RWPE1 (cell line): ENCODE measurements at regions not wholly inside any gene's neighbourhood (a gene's known extent, or its start where the extent isn't known, plus 50 kb on each side); places are given as distances from the start of the nearest gene placed in this dataset.

Source experiments
- CTCF ChIA-PET: fragments of 350-600 bp; sonication (Branson Sonifier 250); formaldehyde crosslinking; extraction: SDS; loops from one replicate; lab custom pipeline; 2021; lab: Yijun Ruan, JAX
- POLR2A ChIA-PET: fragments of 400-600 bp; formaldehyde crosslinking; extraction: SDS; loops from one replicate; lab custom pipeline; 2020; ENCODE audit warnings: antibody characterized with exemption; ENCODE audit not compliant: low non-redundant PET; lab: Yijun Ruan, JAX
- DNase-seq: peaks from one replicate; pipeline ENCODE4 v3.0.0; 2012; ENCODE audit warnings: low spot score
- H3K27ac ChIP-seq: fragments of 450-650 bp; 2 replicates; pipeline ENCODE4 v1.5.1; 2017
- CTCF ChIP-seq: fragments of 450-650 bp; conservative IDR thresholded peaks from 2 replicates; pipeline ENCODE4 v1.5.1; 2017; ENCODE audit warnings: low read depth, mild to moderate bottlenecking

DNA sequence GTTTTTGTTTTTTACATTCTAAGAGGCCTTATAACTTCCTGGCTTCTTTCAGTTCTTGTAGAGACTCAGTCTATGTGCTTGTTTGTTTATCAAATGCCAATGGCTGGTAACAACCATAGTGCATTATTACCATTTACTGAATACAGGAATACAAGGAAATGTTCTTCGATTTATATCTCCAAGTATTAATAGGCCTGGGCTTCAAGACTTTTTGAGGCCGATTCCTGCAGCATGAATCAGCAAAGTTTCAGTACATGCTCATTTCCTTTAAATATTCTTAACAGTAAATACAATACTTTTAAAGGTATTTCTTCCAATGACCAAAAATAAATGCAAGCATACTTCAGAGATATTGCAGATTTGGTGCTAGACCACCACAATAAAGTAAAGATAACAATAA lies 535.3 kb downstream of the EFNA5 start:
- TF ChIP-seq CTCF = no peak
- ChIA-PET CTCF (no interaction called here), POLR2A (no interaction called here)
- no peak overlapping the region for H3K27ac ChIP-seq
- no peak for DNase-seq

GRCh38 chr5:107134931-107135330 lies 535.8 kb downstream of the EFNA5 start:
- ChIA-PET CTCF (interaction anchor here (0.6 kb wide), 1 partner anchor 32 kb away, joined by 4 read pairs; no protein-coding TSS in a partner anchor), POLR2A (no interaction called here)
- no peak for DNase-seq
- TF ChIP-seq CTCF = no peak
- H3K27ac ChIP-seq = no peak overlapping the region

GRCh38 chr5:107129051-107129450 lies 541.7 kb downstream of the EFNA5 start:
- H3K27ac ChIP-seq = no peak overlapping the region
- ChIA-PET POLR2A (no interaction called here), CTCF (no interaction called here)
- DNase-seq = no peak
- TF ChIP-seq CTCF = no peak

DNA sequence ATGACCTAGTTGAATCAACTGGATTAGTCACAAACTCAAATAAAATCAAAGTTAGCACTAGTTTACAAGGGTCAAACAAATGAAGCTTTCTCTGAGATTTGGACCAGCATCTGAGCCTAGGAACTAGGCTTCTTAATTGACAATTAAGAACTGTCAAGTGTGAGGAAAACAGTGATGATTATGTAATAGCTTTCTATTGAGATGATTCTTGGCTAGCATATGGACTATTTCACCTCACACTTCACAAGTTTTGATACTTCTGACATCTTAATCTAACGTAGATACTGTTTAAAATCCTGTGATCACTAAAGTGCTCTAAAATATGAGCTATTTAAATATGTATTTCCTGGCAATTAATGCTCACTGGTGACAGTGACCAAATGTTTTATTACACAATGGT lies 542.9 kb downstream of the EFNA5 start:
- no peak for TF ChIP-seq CTCF
- ChIA-PET POLR2A (no interaction called here), CTCF (interaction anchor here (0.6 kb wide), 2 partner anchors 22 to 1712 kb away, joined by 5 read pairs; no protein-coding TSS in a partner anchor)
- H3K27ac ChIP-seq = no peak overlapping the region
- DNase-seq = no peak

GRCh38 chr5:107126341-107126740 lies 544.4 kb downstream of the EFNA5 start:
- CTCF ChIA-PET = no interaction called here

DNA sequence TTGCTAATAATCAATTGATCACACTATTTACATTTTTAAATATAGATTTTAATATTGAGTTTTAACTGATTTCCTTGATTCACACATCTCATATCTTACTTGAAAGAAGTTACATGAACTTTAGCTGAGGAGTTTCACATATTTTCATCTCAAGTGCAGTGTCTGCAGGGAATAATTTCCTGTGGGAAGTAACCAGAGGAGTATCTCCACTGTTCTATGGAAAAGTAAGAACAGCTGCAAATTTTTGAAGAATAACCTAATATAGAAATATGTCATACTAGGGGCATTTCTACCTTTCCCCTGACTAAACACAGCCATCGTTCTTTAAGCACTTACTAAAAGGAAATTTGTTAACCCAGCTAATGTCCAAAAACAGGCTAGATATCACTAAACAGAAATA lies 546.4 kb downstream of the EFNA5 start:
- CTCF ChIA-PET = no interaction called here
- DNase-seq = no peak
- POLR2A ChIA-PET = no interaction called here
- no peak for TF ChIP-seq CTCF
- H3K27ac ChIP-seq = no peak overlapping the region

More at GRCh38 chr5:107126341-107126740, 544.4 kb downstream of the EFNA5 start:
- DNase-seq = no peak
- no peak for TF ChIP-seq CTCF
- POLR2A ChIA-PET = no interaction called here
- no peak overlapping the region for H3K27ac ChIP-seq

DNA sequence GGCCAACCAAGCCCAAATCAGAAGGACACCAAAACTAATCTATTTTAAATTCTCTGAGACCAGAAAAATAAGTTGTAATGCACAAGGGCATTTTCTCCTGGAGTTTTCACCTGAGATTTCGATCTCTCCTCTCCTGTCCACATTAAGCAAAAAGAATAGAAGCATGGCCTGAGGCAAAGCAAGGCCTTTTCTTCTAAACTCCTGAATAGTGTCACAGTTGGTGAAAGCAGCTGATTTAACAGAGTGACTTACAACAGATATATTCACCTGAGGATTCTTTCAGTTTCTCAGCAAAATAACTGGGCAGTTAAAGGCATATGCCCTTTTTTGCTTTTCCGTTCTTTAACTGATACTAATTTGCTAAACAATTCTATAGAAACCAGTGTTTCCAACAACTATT lies 547.7 kb downstream of the EFNA5 start:
- ChIA-PET POLR2A (no interaction called here), CTCF (interaction anchor here (0.7 to 1.0 kb wide), 2 partner anchors 8 to 44 kb away, joined by 3 to 4 read pairs; no protein-coding TSS in a partner anchor)
- H3K27ac ChIP-seq = no peak overlapping the region
- no peak for DNase-seq
- no peak for TF ChIP-seq CTCF
